ENCODE measurements at regions not wholly inside any gene's neighbourhood (a gene's known extent, or its start where the extent isn't known, plus 50 kb on each side); places are given as distances from the start of the nearest gene placed in this dataset.

DNA sequence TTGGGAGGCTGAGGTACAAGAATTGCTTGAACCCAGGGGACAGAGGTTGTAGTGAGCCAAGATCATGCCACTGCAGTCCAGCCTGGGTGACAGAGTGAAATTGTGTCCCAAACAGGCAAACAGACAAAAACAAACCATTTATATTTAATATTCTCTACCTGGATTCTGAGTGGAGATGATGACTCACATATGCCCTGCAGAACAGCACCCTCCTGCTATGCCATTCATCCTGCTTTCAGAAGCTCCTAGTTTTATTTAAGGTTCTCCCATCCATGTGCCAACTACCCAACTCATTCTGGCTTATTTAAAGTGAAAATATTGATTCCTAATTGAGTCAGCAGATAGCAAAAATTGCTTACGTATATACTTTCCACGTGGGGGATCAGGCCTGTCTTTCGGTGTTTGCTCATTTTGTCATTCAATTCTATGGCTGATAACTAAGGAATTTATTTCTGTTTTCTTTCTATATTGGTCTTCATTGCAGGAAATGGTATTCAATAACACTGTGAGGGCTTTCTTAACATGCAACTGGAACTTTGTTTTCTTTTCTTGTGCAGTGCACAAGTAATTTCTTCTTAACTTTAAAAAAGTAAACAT is 459.1 kb upstream of the JAG1 start:
- no peak for DNase-seq (ENCODE audit: low spot score)
- TF ChIP-seq, protein P1, sequence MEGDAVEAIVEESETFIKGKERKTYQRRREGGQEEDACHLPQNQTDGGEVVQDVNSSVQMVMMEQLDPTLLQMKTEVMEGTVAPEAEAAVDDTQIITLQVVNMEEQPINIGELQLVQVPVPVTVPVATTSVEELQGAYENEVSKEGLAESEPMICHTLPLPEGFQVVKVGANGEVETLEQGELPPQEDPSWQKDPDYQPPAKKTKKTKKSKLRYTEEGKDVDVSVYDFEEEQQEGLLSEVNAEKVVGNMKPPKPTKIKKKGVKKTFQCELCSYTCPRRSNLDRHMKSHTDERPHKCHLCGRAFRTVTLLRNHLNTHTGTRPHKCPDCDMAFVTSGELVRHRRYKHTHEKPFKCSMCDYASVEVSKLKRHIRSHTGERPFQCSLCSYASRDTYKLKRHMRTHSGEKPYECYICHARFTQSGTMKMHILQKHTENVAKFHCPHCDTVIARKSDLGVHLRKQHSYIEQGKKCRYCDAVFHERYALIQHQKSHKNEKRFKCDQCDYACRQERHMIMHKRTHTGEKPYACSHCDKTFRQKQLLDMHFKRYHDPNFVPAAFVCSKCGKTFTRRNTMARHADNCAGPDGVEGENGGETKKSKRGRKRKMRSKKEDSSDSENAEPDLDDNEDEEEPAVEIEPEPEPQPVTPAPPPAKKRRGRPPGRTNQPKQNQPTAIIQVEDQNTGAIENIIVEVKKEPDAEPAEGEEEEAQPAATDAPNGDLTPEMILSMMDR (IDR thresholded peaks at IDR 0.05): no peak
- ATAC-seq (ENCODE audit: low FRiP score): no peak

DNA sequence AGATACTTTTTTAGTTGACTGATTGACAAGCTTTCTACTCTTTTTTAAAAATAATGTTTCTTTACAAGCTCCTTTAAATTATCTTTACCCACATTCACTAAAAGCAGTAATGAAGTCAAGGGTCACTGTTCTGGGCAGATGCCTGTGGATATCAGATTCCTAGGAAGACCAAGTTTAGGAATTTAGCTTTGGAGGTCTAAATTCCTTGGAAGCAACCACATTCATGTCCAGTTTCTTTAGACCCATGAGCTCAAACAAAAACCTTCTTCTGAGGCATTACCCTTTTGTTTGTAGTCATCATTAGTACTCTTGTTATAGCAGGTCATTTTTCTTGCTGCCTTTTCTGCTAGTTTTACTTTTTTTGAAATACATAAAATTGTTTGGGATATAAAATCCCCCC is 462.9 kb upstream of the JAG1 start:
- TF ChIP-seq, protein P1 (IDR thresholded peaks at IDR 0.05): no peak
- ATAC-seq (ENCODE audit: low FRiP score) (no peak), DNase-seq (ENCODE audit: low spot score) (no peak)

DNA sequence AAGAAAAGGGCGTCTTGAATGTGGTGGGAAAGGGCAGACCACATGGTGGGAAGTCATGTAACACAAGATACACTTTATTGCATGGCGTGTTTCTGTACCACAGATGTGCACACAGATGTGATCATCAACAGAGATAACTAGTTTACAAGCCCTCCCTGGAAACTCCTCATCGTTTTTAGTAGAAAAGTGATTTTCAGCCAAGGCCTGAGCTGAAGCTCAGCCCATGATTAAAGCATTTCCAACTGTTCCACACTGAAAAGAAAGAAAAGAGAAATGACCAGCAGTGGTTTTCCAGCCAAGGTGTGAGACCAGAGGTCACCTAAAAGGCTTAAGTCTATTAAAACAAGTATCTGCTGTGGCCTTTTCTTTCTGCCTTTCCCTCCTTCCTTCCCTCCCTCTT is 463.9 kb upstream of the JAG1 start:
- DNase-seq (ENCODE audit: low spot score) (no peak), ATAC-seq (ENCODE audit: low FRiP score) (no peak)
- TF ChIP-seq, protein P1 (IDR thresholded peaks at IDR 0.05): no peak

DNA sequence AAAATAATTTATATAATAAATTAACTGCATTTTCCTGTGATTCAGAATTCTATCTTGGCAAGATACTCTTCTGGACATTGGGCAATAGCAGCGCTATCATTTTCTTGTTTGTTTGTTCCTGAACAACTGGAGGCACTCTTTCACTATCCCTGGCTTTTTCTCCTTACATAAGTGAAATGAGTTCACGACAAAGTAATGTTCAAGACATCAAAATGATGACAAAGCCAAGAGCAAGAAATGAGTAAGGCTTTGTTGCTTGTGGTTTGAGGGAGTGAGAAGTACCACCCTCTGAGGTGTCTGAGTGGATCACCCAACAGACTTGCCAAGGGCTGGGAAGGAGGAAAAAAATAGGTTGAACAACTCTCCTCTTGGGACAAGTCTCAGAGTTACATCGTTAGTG is 466.6 kb upstream of the JAG1 start:
- DNase-seq (ENCODE audit: low spot score): no peak
- TF ChIP-seq, protein P1 (IDR thresholded peaks at IDR 0.05): no peak
- ATAC-seq (ENCODE audit: low FRiP score): peak; percentile 83

DNA sequence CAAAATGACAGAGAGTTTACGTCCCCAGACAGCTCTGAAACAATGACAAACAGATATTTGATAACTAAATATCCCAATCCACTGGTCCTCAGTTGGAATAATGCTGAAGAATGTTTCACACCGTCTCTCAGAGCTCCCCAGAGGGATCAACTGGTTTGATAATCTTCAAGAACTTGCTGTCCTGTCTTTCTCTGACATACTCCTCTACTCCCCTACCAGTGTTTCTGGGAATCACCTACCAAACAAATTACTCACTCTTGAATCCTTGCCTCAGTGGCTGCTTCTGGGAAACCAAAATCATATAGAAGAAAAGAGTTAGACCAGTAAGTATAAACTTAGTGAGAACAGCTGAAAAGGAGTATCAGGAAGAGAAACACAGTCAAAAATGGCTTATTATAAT is 469.7 kb upstream of the JAG1 start:
- TF ChIP-seq, protein P1 (IDR thresholded peaks at IDR 0.05): no peak
- ATAC-seq (ENCODE audit: low FRiP score) (no peak), DNase-seq (ENCODE audit: low spot score) (no peak)

DNA sequence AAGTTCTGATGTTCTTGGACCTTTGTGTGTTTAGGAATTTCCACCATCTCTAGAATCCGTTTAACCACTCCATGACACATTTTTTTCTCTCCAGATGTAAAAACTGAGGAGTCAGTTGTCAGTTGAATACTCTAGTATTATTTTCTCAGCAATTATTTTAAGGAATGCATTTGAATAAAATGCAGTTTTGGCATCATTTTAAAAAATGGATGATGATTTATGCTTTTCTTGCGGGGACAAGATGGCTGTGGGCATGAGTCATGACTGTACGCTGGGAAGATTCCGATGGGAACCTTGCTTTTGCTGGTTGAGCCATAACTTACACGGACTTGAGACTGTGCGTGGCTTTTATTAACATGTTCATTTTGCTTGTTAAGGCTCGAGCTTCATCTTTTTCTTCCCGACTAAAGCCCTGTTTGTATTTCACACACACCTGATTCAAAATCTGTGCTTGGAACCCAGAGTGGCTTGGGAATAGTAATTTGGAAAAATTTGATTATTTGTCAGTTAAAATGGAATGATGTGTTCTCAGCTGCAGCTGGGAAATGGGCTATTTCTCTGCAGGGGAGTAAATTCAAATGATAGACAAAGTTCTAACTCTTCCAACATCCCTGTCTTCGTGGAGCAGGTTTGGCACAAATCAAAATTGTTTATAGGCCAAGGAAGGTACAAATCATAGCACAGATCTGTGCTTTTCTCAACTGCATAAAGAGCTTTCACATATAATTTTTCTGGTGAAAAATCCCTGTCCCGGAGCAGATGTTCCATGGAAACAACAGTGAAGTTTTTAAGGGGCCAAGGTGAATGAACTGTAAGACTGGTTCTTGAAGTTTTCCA is 470.5 kb upstream of the JAG1 start:
- ATAC-seq (ENCODE audit: low FRiP score): no peak
- no peak for DNase-seq (ENCODE audit: low spot score)
- TF ChIP-seq, protein P1 (IDR thresholded peaks at IDR 0.05): no peak

DNA sequence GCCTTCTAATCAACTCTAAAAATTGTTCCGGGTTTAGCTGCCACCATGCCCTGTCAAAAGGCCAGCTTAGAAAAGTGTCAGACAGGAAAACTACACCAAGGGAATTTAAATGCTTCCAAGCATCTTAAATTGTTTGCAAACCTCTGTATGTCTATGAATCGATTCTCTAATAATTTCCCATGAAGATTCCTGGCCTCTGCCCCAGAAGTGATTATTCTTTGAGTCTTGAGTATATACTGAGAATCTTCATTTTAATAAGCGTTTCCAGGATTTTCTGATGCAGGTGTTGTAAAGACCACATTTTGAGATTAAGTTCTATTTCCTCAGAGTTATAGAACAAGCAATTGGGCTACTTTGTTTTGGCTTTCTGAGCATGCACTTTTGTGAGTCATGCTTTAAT is 471.8 kb upstream of the JAG1 start:
- DNase-seq (ENCODE audit: low spot score) (no peak), ATAC-seq (ENCODE audit: low FRiP score) (no peak)
- TF ChIP-seq, protein P1 (IDR thresholded peaks at IDR 0.05): no peak

All from omental fat pad (tissue), 3 donors.